Keratinocyte (primary cell): ENCODE measurements at regions not wholly inside any gene's neighbourhood (a gene's known extent, or its start where the extent isn't known, plus 50 kb on each side); places are given as distances from the start of the nearest gene placed in this dataset.

Experiments
- DNase-seq: peaks from one replicate; pipeline ENCODE4 v3.0.0-alpha.2; 2011; ENCODE audit warnings: low read depth, missing footprints, low spot score
- FAIRE-seq: peaks from 2 replicates; lab custom pipeline; 2011; peaks lifted over from hg19 to GRCh38; lab: Jason Lieb, UNC
- H2AFZ ChIP-seq: 2 replicates; pipeline ENCODE4 v1.6.0; 2012; ENCODE audit warnings: low read length, control low read depth, inconsistent platforms; ENCODE audit not compliant: control insufficient read depth
- H3K27ac ChIP-seq: 2 replicates; pipeline ENCODE4 v1.5.1; 2011; ENCODE audit warnings: low read length; ENCODE audit not compliant: control insufficient read depth, insufficient read depth
- H3K27me3 ChIP-seq: 3 replicates; pipeline ENCODE4 v1.6.0; 2011; ENCODE audit warnings: low read length; ENCODE audit not compliant: control insufficient read depth, insufficient read depth; ENCODE audit errors: extremely low read depth
- H3K36me3 ChIP-seq, 2 experiments: 2 replicates in 1 of 2; 3 replicates in 1 of 2; pipeline ENCODE4 v1.5.1; 2011; ENCODE audit warnings: low read length in 2 of 2, mild to moderate bottlenecking in 1 of 2; ENCODE audit not compliant: control insufficient read depth in 2 of 2, insufficient read depth in 2 of 2; ENCODE audit errors: extremely low read depth in 1 of 2
- H3K4me1 ChIP-seq: 3 replicates; pipeline ENCODE4 v1.5.1; 2011; ENCODE audit warnings: low read length; ENCODE audit not compliant: control insufficient read depth, insufficient read depth; ENCODE audit errors: extremely low read depth
- H3K4me2 ChIP-seq: 3 replicates; pipeline ENCODE4 v1.6.0; 2011; ENCODE audit warnings: low read depth, low read length; ENCODE audit not compliant: control insufficient read depth, insufficient read depth; ENCODE audit errors: extremely low read depth
- H3K4me3 ChIP-seq, 3 experiments: fragments of 200-600 bp in 1 of 3; sonication (generic) in 1 of 3; 2 replicates in 2 of 3; 3 replicates in 1 of 3; pipeline ENCODE4 v1.5.1; 2011 to 2016; ENCODE audit warnings: low read length in 3 of 3, mild to moderate bottlenecking in 3 of 3, control low read depth in 2 of 3, inconsistent platforms in 1 of 3, low read depth in 1 of 3, mixed read lengths in 1 of 3, mixed run types in 1 of 3, moderate library complexity in 1 of 3; ENCODE audit not compliant: control insufficient read depth in 2 of 3, insufficient read depth in 2 of 3; ENCODE audit errors: extremely low read depth in 1 of 3
- H3K79me2 ChIP-seq: 2 replicates; pipeline ENCODE4 v1.6.0; 2012; ENCODE audit warnings: low read length; ENCODE audit not compliant: control insufficient read depth, insufficient read depth
- H3K9ac ChIP-seq: 3 replicates; pipeline ENCODE4 v1.6.0; 2011; ENCODE audit warnings: low read length; ENCODE audit not compliant: control insufficient read depth, insufficient read depth; ENCODE audit errors: extremely low read depth
- H3K9me1 ChIP-seq: 3 replicates; pipeline ENCODE4 v1.6.0; 2011; ENCODE audit warnings: low read length; ENCODE audit not compliant: control insufficient read depth, insufficient read depth; ENCODE audit errors: extremely low read depth
- H3K9me3 ChIP-seq: 2 replicates; pipeline ENCODE4 v1.5.1; 2012; ENCODE audit warnings: low read depth, low read length; ENCODE audit not compliant: control insufficient read depth
- H4K20me1 ChIP-seq: 3 replicates; pipeline ENCODE4 v1.6.0; 2011; ENCODE audit warnings: low read length; ENCODE audit not compliant: control insufficient read depth, insufficient read depth; ENCODE audit errors: extremely low read depth
- EZH2 ChIP-seq: IDR thresholded peaks from one replicate; pipeline ENCODE4 v1.6.1; 2012; ENCODE audit warnings: inconsistent platforms, mild to moderate bottlenecking, low read length, moderate library complexity
- dilution Hi-C: fragments of 300-500 bp; cut with MboI; formaldehyde crosslinking; loops from one replicate; pipeline ENCODE4 v1.7.0; 2020; ENCODE audit warnings: low sequenced_read_pairs; ENCODE audit not compliant: extremely low pct_ligation_motif_present
- TF ChIP-seq, protein P1 (sequence below), 3 experiments: IDR thresholded peaks in 1 of 3; conservative IDR thresholded peaks in 1 of 3; optimal IDR thresholded peaks in 1 of 3; 2 replicates in 2 of 3; 3 replicates in 1 of 3; pipeline versions ENCODE3 to v1.5.1; 2011; ENCODE audit warnings: low read length in 3 of 3, mild to moderate bottlenecking in 3 of 3, moderate library complexity in 2 of 3, control low read depth in 1 of 3, inconsistent platforms in 1 of 3; ENCODE audit not compliant: insufficient read depth in 2 of 3; ENCODE audit errors: extremely low read depth in 1 of 3

DNA sequence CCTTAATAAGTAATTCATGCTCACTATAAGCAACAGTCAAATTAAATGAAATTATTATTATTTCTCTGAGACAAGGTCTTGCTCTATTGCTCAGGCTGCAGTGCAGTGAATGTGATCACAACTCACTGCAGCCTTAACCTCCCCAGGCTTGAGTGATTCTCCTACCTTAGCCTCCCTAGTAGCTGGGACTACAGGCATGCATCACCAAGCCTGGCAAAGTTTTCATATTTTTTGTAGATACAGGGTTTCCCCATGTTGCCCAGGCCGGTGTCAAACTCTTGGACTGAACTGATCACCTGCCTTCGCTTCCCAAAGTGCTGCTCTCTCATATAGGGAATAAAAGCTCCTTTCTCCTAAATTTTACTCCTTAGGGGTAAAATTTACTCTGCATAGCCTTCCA is 74.9 kb upstream of the GAREM1 start:
- H3K27me3 ChIP-seq, result no peaks in the 10 kb centered on the region
- DNase-seq (no peak), FAIRE-seq (no peak)
- H3K9me1 ChIP-seq, result no peaks in the 10 kb centered on the region
- no peaks in the 10 kb centered on the region for H3K4me1 ChIP-seq
- H3K4me2 ChIP-seq, result no peak overlapping the region
- H3K9me3 ChIP-seq, result no peaks in the 10 kb centered on the region
- dilution Hi-C loops, result no loop called here
- H3K36me3 ChIP-seq, result no peaks in the 10 kb centered on the region
- H3K9ac ChIP-seq, result no peak overlapping the region
- no peaks in the 10 kb centered on the region for H3K79me2 ChIP-seq
- no peak overlapping the region for H2AFZ ChIP-seq
- no peaks in the 10 kb centered on the region for H4K20me1 ChIP-seq
- no peak overlapping the region for H3K4me3 ChIP-seq
- H3K27ac ChIP-seq, result no peak overlapping the region
- TF ChIP-seq, protein P1, sequence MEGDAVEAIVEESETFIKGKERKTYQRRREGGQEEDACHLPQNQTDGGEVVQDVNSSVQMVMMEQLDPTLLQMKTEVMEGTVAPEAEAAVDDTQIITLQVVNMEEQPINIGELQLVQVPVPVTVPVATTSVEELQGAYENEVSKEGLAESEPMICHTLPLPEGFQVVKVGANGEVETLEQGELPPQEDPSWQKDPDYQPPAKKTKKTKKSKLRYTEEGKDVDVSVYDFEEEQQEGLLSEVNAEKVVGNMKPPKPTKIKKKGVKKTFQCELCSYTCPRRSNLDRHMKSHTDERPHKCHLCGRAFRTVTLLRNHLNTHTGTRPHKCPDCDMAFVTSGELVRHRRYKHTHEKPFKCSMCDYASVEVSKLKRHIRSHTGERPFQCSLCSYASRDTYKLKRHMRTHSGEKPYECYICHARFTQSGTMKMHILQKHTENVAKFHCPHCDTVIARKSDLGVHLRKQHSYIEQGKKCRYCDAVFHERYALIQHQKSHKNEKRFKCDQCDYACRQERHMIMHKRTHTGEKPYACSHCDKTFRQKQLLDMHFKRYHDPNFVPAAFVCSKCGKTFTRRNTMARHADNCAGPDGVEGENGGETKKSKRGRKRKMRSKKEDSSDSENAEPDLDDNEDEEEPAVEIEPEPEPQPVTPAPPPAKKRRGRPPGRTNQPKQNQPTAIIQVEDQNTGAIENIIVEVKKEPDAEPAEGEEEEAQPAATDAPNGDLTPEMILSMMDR (optimal IDR thresholded peaks at IDR 0.05 in 1 of 3, IDR thresholded peaks at IDR 0.05 in 1 of 3, conservative IDR thresholded peaks at IDR 0.05 in 1 of 3; ENCODE audit: extremely low read depth in 1 of 3, insufficient read depth in 2 of 3, low read length in 3 of 3), result no peak
- no peak for TF ChIP-seq EZH2

DNA sequence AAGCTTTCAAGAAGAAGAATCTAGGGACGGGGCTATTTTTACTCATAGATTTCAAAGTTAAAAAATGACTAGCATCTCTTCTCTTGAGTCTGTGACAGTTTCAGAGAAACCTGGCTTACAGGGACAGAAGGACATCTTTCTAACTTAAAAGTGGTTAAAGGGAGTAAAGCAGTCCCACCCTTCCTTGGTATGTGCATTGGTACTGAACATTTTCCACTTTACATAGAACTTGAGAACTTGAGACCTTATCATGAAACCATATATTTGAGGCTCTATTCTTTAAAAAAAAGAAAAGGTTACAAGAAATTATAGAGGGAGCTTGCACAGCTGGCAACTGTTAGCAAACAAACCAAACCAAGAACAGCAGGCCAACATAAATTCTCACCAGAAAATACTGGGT is 73.4 kb upstream of the GAREM1 start:
- no peaks in the 10 kb centered on the region for H3K79me2 ChIP-seq
- dilution Hi-C loops, result no loop called here
- no peak overlapping the region for H3K27ac ChIP-seq
- FAIRE-seq (no peak), DNase-seq (no peak)
- H4K20me1 ChIP-seq, result no peaks in the 10 kb centered on the region
- H3K36me3 ChIP-seq, result no peaks in the 10 kb centered on the region
- no peak for TF ChIP-seq EZH2
- TF ChIP-seq, protein P1 (optimal IDR thresholded peaks at IDR 0.05 in 1 of 3, IDR thresholded peaks at IDR 0.05 in 1 of 3, conservative IDR thresholded peaks at IDR 0.05 in 1 of 3; ENCODE audit: extremely low read depth in 1 of 3, insufficient read depth in 2 of 3, low read length in 3 of 3), result no peak
- no peaks in the 10 kb centered on the region for H3K4me1 ChIP-seq
- H2AFZ ChIP-seq, result no peak overlapping the region
- no peaks in the 10 kb centered on the region for H3K9me1 ChIP-seq
- H3K4me2 ChIP-seq, result no peak overlapping the region
- H3K9ac ChIP-seq, result no peak overlapping the region
- H3K9me3 ChIP-seq, result no peaks in the 10 kb centered on the region
- no peak overlapping the region for H3K4me3 ChIP-seq
- H3K27me3 ChIP-seq, result no peaks in the 10 kb centered on the region
